Stomach (tissue), 4 donors: ENCODE measurements at regions not wholly inside any gene's neighbourhood (a gene's known extent, or its start where the extent isn't known, plus 50 kb on each side); places are given as distances from the start of the nearest gene placed in this dataset.

Source experiments
- CTCF ChIP-seq, 7 experiments: fragments of 450-650 bp in 4 of 7; fragments of 200-600 bp in 3 of 7; sonication (generic) in 3 of 7; IDR thresholded peaks; one replicate each; pipeline ENCODE4 v1.5.1; 2016 to 2019; ENCODE audit warnings: antibody characterized with exemption in 7 of 7, control low read depth in 2 of 7, mild to moderate bottlenecking in 1 of 7
- POLR2AphosphoS5 ChIP-seq, 3 donors: sonication (generic); formaldehyde crosslinking; IDR thresholded peaks; one replicate each; pipeline ENCODE4 v1.6.1; 2016; ENCODE audit warnings: antibody characterized with exemption in 3 of 3

GRCh38 chr6:98054453-98054852, 771.4 kb upstream of the MMS22L start:
- no peak for TF ChIP-seq CTCF (IDR thresholded peaks at IDR 0.05)
- TF ChIP-seq POLR2AphosphoS5 (IDR thresholded peaks at IDR 0.05): no peak
